Stimulated activated CD8-positive, alpha-beta memory T cell treated with anti-CD3 and anti-CD28 coated beads, Interleukin-7, amount 100 ng/mL, for 1 hour (primary cell): ENCODE measurements at regions not wholly inside any gene's neighbourhood (a gene's known extent, or its start where the extent isn't known, plus 50 kb on each side); places are given as distances from the start of the nearest gene placed in this dataset.
"Not testable (repeated sequence)": the region's sequence is repeated elsewhere in the genome, so short reads cannot be mapped to it uniquely, and the experiment has no call there.

Source experiments
- DNase-seq, 2 donors: peaks; one replicate each; pipeline ENCODE4 v3.0.0-alpha.2; 2020; ENCODE audit warnings: low read depth in 2 of 2

- DNase-seq: no peak
Measured at GRCh38 chr12:107144441-107144840, 51.1 kb upstream of the CRY1 start.

DNA sequence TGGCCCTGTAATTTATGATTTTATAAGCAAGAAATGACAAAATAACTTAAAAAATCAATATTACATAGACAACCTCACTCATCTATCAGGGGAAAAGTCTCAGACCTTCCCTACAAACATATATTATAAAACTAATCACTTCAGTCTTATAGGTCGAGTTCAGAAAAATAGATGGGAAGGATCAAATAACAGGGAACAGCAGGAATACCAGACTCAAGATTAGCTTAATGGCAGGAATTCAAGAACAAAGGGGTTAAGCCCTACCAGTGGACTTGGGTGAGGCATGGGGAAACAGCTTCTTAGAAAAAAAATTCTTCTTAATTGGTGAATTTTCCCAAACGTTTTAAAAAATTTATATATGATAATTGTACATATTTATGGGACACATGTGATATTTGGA is 51.6 kb upstream of the CRY1 start:
- no peak for DNase-seq

GRCh38 chr12:107145397-107145796 is 52.0 kb upstream of the CRY1 start:
- no peak for DNase-seq

GRCh38 chr12:107148107-107148506 is 54.8 kb upstream of the CRY1 start:
- no peak for DNase-seq

- DNase-seq: no peak
Measured at GRCh38 chr12:107152315-107152714, 59.0 kb upstream of the CRY1 start.

- DNase-seq: no peak
Measured at GRCh38 chr12:107159384-107159900, 66.1 kb upstream of the CRY1 start.

DNA sequence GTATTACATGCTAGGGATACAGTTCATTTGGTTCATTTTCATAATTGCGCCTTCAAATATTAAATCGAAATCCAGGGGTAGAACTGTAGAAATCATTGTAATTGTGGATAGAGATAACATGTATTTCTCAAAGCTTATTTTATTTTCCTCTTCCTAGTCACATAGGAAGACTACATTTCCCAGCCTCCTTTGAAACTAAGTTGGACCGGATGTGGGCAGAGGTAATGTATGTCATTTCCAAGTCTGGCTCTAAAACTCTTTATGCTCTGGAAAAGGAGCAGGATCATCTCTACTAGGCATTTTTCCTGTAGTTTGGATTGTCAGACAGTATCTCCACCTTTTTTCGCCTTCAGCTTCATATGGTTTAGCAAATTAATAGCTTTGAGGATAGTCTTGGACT is 70.1 kb upstream of the CRY1 start:
- DNase-seq: no peak

DNA sequence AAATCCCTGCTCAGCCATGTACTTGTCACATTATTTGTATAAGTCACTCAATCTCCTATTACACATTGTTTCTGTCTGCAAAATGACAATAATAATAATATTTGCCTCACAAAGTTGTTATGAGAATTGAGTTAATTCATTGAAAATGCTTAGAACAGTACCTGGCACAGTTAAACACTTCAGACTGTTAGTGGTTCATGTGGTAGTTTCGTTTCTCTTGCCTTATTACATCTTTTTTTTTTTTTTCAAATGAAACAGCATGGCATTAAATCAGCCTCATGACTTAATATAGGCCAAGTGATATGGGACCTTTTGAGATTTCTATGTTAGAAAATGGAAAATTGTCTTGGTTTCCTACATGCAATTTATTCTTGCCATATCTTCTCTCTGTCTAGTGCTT is 71.0 kb upstream of the CRY1 start:
- DNase-seq: no peak

GRCh38 chr12:107165581-107165980 is 72.2 kb upstream of the CRY1 start:
- DNase-seq: no peak

- no peak for DNase-seq
Measured at GRCh38 chr12:107167756-107168155, 74.4 kb upstream of the CRY1 start.

DNA sequence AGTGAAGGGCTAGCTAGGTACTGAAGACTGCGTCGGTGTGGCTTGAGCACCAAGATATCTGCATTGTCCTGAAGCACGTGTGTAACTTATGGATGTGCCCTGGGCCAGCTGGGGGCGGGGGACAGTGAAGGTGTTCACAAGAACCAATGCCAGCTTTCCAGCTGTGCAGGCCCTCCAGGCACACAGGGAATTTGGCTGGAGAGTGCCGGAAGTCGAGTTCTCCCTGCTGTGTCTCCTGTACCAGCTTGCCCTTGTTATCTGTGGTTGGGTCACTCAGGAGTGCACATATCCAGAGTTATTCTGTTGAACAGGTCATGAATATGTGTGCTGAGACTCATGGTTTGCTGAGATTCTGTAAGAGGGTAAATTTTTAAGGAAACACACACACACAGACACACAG is 75.9 kb upstream of the CRY1 start:
- no peak for DNase-seq

DNA sequence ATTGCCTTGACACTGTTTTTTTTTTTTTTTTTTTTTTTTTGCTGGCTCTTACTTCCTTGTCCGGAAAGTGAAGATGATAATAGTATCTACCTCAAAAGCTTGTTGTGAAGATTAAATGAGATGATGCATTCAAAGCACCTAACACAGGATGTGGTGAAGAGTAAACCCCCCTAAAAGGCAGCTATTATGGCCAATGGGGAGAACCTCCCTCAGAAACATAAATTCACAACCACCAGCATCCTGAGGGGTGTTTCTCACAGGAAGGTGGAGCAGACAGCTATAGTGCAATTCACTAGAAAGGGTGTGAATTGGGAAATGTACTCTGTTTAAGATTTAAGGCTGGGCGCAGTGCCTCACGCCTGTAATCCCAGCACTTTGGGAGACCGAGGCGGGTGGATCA is 85.4 kb upstream of the CRY1 start:
- no peak for DNase-seq

- DNase-seq: no peak
Measured at GRCh38 chr12:107179871-107180270, 86.5 kb upstream of the CRY1 start.

DNA sequence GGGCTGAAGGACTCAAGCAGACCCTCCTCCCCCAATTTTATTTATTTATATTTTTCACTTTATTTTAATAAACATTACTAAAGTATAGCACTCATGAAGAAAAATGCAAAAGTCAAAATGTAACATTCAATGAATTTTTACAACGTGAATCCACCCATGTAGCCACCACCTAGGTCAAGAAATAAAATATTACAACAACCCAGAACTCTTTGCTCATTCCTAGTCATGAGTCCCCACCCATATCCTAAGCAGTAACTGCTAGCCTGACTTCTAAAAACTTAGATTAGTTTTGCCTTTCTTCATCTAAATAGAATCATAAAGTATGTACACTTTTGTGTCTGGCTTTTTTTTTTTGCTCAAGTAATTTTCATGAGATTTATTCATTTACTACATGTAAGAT is 86.9 kb upstream of the CRY1 start:
- no peak for DNase-seq

GRCh38 chr12:107184359-107184930 is 91.1 kb upstream of the CRY1 start:
- no peak for DNase-seq

GRCh38 chr12:107196681-107197080 is 103.3 kb upstream of the CRY1 start:
- no peak for DNase-seq

DNA sequence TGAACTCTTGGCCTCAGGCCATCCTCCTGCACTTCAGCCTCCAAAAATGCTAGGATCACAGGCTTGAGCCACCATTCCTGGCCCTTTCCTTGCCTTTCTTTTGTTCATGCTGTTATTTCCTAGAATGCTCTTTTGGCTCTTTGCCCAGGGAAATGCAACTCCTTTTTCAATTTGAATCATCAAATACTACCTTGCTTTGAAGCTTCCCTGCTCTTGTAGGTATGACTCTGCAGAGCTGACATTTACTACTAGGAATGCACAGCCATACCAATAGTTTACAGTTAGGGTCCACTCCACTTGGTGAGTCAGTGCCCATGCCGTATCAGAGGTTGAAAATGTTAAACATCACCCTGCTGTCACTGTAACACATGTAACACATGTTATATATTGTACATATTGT is 107.0 kb upstream of the CRY1 start:
- DNase-seq: no peak

DNA sequence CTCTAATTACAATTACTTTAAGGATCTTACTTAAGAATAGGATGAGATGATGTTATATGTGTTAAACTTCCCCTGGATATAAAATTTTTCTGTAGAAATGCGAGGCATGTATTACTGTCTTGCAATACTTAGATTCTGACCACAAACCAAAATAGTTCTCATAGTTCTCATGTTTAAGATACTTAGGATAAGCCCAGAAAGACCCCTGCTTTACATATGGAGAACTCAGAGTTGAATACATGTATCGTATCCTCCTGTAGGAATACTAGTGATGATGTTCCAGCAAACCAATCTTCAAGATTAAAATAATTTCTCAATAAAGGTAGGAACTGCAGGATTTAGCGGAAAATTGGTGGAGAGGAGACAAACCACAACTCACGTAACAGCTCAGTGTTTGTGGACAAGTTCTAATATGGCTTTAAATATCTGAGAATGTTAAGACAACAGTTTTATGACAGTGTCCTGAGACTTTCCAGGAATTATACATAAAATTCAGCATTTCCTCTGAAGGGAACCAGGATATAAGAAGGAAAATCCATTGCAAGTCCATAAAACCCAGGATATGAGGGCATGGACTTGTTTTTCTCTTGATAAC is 114.7 kb upstream of the CRY1 start:
- DNase-seq: no peak

DNA sequence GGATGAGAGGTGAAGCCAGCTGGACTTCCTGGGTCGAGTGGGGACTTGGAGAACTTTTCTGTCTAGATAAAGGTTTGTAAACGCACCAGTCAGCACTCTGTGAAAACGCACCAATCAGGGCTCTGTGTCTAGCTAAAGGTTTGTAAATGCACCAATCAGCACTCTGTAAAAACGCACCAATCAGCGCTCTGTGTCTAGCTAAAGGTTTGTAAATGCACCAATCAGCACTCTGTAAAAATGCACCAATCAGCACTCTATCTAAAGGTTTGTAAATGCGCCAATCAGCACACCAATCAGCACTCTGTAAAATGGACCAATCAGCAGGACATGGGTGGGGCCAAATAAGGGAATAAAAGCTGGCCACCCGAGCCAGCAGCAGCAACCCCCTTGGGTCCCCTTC is 116.4 kb upstream of the CRY1 start:
- DNase-seq: not testable (repeated sequence)

DNA sequence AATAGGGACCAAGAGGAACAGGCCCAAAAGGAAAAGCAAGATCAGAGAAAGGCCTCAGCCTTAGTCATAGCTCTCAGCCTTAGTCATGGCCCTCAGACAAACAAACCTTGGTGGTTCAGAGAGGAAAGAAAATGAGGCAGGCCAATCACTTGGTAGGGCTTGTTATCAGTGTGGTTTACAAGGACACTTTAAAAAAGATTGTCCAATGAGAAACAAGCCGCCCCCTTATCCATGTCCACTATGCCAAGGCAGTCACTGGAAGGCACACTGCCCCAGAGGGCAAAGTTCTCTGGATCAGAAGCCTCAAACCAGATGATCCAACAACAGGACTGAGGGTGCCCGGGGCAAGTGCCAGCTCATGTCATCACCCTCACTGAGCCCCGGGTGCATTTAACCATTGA is 121.0 kb upstream of the CRY1 start:
- DNase-seq: not testable (repeated sequence)

DNA sequence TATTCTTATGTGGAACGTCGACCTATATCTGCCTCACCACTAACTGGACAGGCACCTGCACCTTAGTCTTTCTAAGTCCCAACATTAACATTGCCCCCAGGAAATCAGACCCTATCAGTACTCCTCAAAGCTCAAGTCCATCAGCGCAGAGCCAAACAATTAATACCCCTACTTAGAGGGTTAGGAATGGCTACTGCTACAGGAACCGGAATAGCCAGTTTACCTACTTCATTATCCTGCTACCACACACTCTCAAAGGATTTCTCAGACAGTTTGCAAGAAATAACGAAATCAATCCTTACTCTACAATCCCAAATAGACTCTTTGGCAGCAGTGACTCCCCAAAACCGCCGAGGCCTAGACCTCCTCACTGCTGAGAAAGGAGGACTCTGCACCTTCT is 123.1 kb upstream of the CRY1 start:
- not testable (repeated sequence) for DNase-seq

GRCh38 chr12:107219301-107219700 is 126.0 kb upstream of the CRY1 start:
- DNase-seq: no peak

GRCh38 chr12:107221913-107222312 is 128.6 kb upstream of the CRY1 start:
- DNase-seq: no peak

DNA sequence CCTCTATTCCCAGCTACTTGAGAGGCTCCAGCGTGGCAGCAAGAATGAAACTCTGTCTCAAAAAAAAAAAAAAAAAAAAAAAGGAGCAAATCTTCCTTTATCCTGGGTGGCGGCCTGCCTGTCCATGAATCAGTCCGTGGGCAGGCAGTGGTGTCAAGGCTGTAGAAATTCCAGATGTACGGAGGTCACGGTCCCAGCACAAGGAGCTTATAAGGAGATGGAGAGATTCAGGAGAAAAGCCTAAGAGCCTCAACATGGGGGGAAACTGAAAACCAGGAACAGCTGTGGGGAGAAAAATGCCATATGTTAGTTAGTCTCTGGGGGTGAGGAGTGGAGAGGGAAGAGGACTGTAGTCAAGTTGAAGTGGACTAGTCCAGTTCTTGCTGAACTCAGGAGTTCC is 130.5 kb upstream of the CRY1 start:
- no peak for DNase-seq
